ENCODE measurements at regions not wholly inside any gene's neighbourhood (a gene's known extent, or its start where the extent isn't known, plus 50 kb on each side); places are given as distances from the start of the nearest gene placed in this dataset.

- Histone ChIP-seq H3K9me3 (no peaks in the 10 kb centered on the region), H3K27ac (no peak overlapping the region), H3K27me3 (no peaks in the 10 kb centered on the region), H3K36me3 (no peaks in the 10 kb centered on the region), H3K4me3 (no peak overlapping the region), H3K4me1 (no peaks in the 10 kb centered on the region)
- TF ChIP-seq CTCF (IDR thresholded peaks at IDR 0.05) (no peak), EP300 (IDR thresholded peaks at IDR 0.05) (no peak), POLR2A (IDR thresholded peaks at IDR 0.05) (no peak)
- no peak for DNase-seq (ENCODE audit: low spot score in 2 of 2)
- WGBS, 2 donors = 61 to 73% methylated on average over 2 of the region's 2 CpGs
These were observed 195.2 kb upstream of the MCTP2 start for GRCh38 chr15:94036156-94036555.

- DNase-seq (ENCODE audit: low spot score in 2 of 2) = no peak
- no peak overlapping the region for H3K27ac ChIP-seq
- 93 to 95% methylated on average over 6 to 17 of the region's 17 CpGs for WGBS, 2 donors
- TF ChIP-seq CTCF (IDR thresholded peaks at IDR 0.05) (no peak), EP300 (IDR thresholded peaks at IDR 0.05) (no peak), POLR2A (IDR thresholded peaks at IDR 0.05) (no peak)
- H3K27me3 ChIP-seq = no peaks in the 10 kb centered on the region
- H3K4me3 ChIP-seq = no peak overlapping the region
- H3K36me3 ChIP-seq = no peaks in the 10 kb centered on the region
- no peaks in the 10 kb centered on the region for H3K4me1 ChIP-seq
- no peaks in the 10 kb centered on the region for H3K9me3 ChIP-seq
These were observed 197.7 kb upstream of the MCTP2 start for GRCh38 chr15:94033683-94034020.

- DNase-seq (ENCODE audit: low spot score in 2 of 2) = peak in 1 of 2 donors; percentile 49
- Histone ChIP-seq H3K9me3 (no peaks in the 10 kb centered on the region), H3K27ac (no peak overlapping the region), H3K36me3 (no peaks in the 10 kb centered on the region), H3K4me1 (no peaks in the 10 kb centered on the region), H3K4me3 (no peak overlapping the region), H3K27me3 (no peaks in the 10 kb centered on the region)
- TF ChIP-seq CTCF (IDR thresholded peaks at IDR 0.05) (no peak), EP300 (IDR thresholded peaks at IDR 0.05) (no peak), POLR2A (IDR thresholded peaks at IDR 0.05) (no peak)
- WGBS, 2 donors = 67 to 73% methylated on average over 8 of the region's 8 CpGs
These were observed 198.2 kb upstream of the MCTP2 start for GRCh38 chr15:94033014-94033682.

GRCh38 chr15:94032571-94032970, 198.8 kb upstream of the MCTP2 start:
- TF ChIP-seq EP300 (IDR thresholded peaks at IDR 0.05) (no peak), POLR2A (IDR thresholded peaks at IDR 0.05) (no peak), CTCF (IDR thresholded peaks at IDR 0.05) (no peak)
- WGBS, 2 donors = 90 to 95% methylated on average over 7 of the region's 7 CpGs
- no peak overlapping the region for H3K27ac ChIP-seq

GRCh38 chr15:94031072-94031471, 200.3 kb upstream of the MCTP2 start:
- no peak overlapping the region for H3K27ac ChIP-seq
- H3K36me3 ChIP-seq = no peaks in the 10 kb centered on the region
- no peak overlapping the region for H3K4me3 ChIP-seq
- DNase-seq (ENCODE audit: low spot score in 2 of 2) = no peak
- H3K9me3 ChIP-seq = no peaks in the 10 kb centered on the region
- TF ChIP-seq POLR2A (IDR thresholded peaks at IDR 0.05) = no peak
- TF ChIP-seq EP300 (IDR thresholded peaks at IDR 0.05) = no peak
- TF ChIP-seq CTCF (IDR thresholded peaks at IDR 0.05) = no peak
- WGBS, 2 donors = 74 to 79% methylated on average over 1 of the region's 1 CpG
- no peaks in the 10 kb centered on the region for H3K4me1 ChIP-seq
- no peaks in the 10 kb centered on the region for H3K27me3 ChIP-seq

More at GRCh38 chr15:94032571-94032970, 198.8 kb upstream of the MCTP2 start:
- no peak for DNase-seq (ENCODE audit: low spot score in 2 of 2)
- no peaks in the 10 kb centered on the region for H3K9me3 ChIP-seq
- no peaks in the 10 kb centered on the region for H3K4me1 ChIP-seq
- H3K36me3 ChIP-seq = no peaks in the 10 kb centered on the region
- no peak overlapping the region for H3K4me3 ChIP-seq
- no peaks in the 10 kb centered on the region for H3K27me3 ChIP-seq

Data from tibial nerve (tissue), 4 donors.